ENCODE measurements at regions not wholly inside any gene's neighbourhood (a gene's known extent, or its start where the extent isn't known, plus 50 kb on each side); places are given as distances from the start of the nearest gene placed in this dataset.
A peak's percentile ranks its signal among the peaks of the same experiment; 100 is the strongest.

DNA sequence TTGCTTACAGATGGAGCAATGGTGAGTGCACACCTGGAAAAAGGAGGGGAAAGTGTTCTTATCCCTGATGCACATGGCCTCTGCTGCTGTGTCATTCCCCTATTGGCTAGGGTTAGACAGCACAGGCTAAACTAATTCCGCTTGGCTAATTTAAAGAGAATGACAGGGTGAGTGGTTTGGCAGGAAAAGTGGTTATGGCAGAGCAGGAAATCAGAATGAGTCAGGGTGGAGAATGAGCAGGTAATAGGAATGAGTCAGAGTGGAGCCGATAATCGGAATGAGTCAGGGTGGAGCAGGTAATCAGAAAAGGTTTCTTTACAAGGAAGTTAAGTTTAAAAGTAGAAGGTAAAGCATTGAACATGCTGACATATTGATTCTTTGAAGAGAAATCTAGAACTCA lies 355.5 kb upstream of the HTR1E start:
- H3K4me3 ChIP-seq (ENCODE audit: low read length): no peak overlapping the region
- DNase-seq (ENCODE audit: low read depth): peak; percentile 86
- TF ChIP-seq, protein P1, sequence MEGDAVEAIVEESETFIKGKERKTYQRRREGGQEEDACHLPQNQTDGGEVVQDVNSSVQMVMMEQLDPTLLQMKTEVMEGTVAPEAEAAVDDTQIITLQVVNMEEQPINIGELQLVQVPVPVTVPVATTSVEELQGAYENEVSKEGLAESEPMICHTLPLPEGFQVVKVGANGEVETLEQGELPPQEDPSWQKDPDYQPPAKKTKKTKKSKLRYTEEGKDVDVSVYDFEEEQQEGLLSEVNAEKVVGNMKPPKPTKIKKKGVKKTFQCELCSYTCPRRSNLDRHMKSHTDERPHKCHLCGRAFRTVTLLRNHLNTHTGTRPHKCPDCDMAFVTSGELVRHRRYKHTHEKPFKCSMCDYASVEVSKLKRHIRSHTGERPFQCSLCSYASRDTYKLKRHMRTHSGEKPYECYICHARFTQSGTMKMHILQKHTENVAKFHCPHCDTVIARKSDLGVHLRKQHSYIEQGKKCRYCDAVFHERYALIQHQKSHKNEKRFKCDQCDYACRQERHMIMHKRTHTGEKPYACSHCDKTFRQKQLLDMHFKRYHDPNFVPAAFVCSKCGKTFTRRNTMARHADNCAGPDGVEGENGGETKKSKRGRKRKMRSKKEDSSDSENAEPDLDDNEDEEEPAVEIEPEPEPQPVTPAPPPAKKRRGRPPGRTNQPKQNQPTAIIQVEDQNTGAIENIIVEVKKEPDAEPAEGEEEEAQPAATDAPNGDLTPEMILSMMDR (IDR thresholded peaks at IDR 0.05; ENCODE audit: insufficient read depth, low read depth, low read length, missing control alignments): no peak

DNA sequence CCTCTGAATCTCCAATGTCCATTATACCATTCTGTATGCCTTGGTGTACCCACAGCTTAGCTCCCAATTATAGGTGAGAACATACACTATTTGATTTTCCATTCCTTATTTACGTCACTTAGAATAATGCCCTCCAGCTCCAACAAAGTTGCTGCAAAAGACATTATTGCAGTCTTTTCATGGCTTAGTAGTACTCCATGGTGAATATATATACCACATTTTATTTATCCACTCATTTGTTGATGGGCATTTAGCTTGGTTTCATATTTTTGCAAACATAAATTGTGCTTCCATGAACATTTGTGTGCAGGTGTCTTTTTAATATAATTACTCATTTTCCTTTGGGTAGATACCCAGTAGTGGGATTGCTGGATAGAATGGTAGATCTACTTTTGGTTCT lies 374.1 kb upstream of the HTR1E start:
- H3K4me3 ChIP-seq (ENCODE audit: low read length): no peak overlapping the region
- DNase-seq (ENCODE audit: low read depth): no peak
- TF ChIP-seq, protein P1 (IDR thresholded peaks at IDR 0.05; ENCODE audit: insufficient read depth, low read depth, low read length, missing control alignments): no peak

DNA sequence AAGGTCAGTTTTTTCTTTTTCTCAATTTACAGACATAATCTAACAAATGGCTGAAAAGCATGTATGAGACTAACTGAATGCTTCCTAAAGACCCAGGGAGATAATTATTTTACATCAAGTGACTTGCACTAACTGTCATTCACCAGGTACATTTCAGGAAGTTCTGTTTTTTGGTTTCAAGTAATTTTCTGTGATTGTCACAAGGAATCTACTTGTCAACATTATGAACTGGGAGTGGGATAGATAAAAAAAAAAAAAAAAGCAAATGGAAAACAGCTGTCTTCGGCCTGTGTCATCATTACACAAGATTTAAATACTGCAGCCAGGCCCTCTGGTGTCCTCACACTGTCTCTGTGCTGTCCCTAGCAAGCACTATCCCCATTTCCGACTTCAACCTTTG lies 379.0 kb upstream of the HTR1E start:
- TF ChIP-seq, protein P1 (IDR thresholded peaks at IDR 0.05; ENCODE audit: insufficient read depth, low read depth, low read length, missing control alignments): no peak
- no peak for DNase-seq (ENCODE audit: low read depth)
- H3K4me3 ChIP-seq (ENCODE audit: low read length): no peak overlapping the region

DNA sequence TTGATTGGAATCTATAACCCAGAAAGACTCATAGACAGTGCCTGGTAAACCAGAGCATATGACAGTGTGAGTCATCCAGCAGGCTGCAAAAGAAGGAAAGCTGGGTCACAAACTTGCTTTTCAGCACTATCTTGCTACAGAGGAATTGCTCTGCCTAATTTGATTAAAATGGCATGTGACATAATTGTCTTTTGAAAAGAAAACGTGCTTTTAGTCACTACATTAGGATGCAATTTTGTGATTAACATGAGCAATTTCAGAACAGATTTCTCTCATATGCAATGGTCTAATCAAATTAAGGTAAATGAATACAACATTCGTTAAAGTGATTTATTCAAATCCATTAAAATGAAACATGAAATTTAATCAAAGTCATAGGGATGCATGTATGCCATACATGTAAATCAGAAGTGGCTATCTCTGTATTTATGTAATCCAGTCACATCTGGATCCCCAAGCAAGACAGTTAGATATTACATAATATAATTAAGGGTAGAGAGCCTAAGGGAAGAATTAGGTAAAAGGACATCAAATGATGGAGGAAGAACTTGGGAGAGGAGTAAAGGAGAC lies 400.0 kb upstream of the HTR1E start:
- no peak overlapping the region for H3K4me3 ChIP-seq (ENCODE audit: low read length)
- peak; percentile 18 for DNase-seq (ENCODE audit: low read depth)
- TF ChIP-seq, protein P1 (IDR thresholded peaks at IDR 0.05; ENCODE audit: insufficient read depth, low read depth, low read length, missing control alignments): no peak

DNA sequence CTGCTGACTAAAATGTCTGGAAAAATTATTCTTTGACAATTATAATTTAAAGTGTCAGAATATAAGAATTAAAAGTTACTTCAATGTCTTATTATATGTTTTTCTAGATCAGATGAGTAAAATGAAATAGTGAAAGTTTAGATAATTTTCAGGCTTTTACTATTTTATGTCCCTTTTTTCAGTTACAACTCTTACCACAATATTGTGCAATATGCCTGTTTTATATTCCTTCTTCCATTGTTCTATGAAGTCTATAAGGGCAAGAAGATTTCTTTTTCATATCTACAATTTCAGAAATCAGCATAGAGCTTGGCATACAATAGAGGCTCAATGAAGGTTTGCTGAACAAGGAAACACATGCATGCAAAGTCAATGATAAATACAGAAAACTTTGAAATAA lies 401.2 kb upstream of the HTR1E start:
- DNase-seq (ENCODE audit: low read depth): no peak
- TF ChIP-seq, protein P1 (IDR thresholded peaks at IDR 0.05; ENCODE audit: insufficient read depth, low read depth, low read length, missing control alignments): no peak
- H3K4me3 ChIP-seq (ENCODE audit: low read length): no peak overlapping the region

DNA sequence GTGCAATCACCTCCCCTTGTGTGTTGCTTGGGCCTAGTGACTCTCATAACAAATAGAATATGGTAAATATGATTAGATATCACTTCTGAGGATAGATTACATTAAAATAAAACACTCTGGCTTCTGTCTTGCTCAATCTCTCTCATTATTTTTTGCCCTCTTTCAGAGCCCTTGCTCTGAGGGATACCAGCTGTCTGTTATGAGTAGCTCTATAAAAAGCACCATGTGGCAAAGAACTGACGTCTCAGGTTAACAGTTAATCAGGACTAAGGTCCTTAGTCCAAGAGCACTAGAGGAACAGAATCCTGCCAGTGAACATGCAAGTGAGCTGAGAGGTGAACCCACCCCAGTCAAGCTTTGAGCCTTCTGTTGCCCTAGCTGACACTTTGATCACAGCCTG lies 402.2 kb upstream of the HTR1E start:
- TF ChIP-seq, protein P1 (IDR thresholded peaks at IDR 0.05; ENCODE audit: insufficient read depth, low read depth, low read length, missing control alignments): no peak
- DNase-seq (ENCODE audit: low read depth): no peak
- H3K4me3 ChIP-seq (ENCODE audit: low read length): no peak overlapping the region

DNA sequence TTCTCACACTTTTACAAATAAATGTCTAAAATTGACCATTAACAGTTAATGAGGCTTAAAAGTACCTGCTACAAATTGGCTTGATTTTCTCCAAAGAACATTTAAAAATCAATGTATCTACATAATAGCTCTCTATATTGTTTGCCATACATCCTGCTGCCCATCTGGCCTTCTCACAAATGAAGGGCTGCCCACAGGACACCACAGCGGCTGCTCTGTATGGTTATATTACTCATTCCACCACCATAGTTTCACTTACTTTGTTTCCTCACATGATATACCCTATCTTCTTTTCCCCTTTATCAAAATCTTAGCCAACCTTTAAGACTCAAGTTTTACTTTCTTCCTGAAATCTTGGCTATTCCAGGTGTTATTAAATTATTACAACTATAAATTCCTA lies 407.7 kb upstream of the HTR1E start:
- no peak overlapping the region for H3K4me3 ChIP-seq (ENCODE audit: low read length)
- no peak for DNase-seq (ENCODE audit: low read depth)
- TF ChIP-seq, protein P1 (IDR thresholded peaks at IDR 0.05; ENCODE audit: insufficient read depth, low read depth, low read length, missing control alignments): no peak

Data from epithelial cell of esophagus (primary cell).